ENCODE measurements at regions not wholly inside any gene's neighbourhood (a gene's known extent, or its start where the extent isn't known, plus 50 kb on each side); places are given as distances from the start of the nearest gene placed in this dataset.

GRCh38 chr18:28459587-28459986, 282.7 kb upstream of the CDH2 start:
- TF ChIP-seq POLR2A (IDR thresholded peaks at IDR 0.05) (no peak), CTCF (IDR thresholded peaks at IDR 0.05) (no peak)

Data from lower leg skin (tissue), 3 donors.